ENCODE measurements at regions not wholly inside any gene's neighbourhood (a gene's known extent, or its start where the extent isn't known, plus 50 kb on each side); places are given as distances from the start of the nearest gene placed in this dataset.

DNA sequence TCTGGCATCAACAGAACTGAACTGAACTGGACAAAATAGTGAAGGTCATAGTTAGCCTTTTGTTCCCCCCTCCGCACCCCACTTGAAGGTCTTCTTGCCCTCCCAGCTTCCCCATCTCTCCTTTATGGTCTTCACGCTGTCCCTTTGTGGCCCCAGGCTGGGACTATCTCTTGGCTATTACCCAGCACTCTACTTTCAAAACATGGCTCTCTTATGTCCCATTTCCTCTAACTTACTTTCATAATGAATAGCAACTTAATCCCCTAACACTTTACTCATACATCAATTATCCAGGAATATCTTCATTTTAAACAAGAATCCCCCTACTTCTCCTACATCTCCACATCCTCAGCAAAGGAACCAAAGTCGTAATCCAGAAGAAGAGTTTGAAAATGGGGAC is 135.3 kb upstream of the ITGB1 start:
- Histone ChIP-seq H3K27me3 (no peaks in the 10 kb centered on the region), H3K4me1 (ENCODE audit: control insufficient read depth in 1 of 2, insufficient read depth in 1 of 2, low read depth in 1 of 2, low read length in 1 of 2) (no peaks in the 10 kb centered on the region), H3K27ac (no peak overlapping the region), H3K9me3 (no peaks in the 10 kb centered on the region), H3K36me3 (no peaks in the 10 kb centered on the region), H3K4me3 (ENCODE audit: low read depth in 1 of 2, low read length in 1 of 2) (no peak overlapping the region)
- TF ChIP-seq, protein P1, sequence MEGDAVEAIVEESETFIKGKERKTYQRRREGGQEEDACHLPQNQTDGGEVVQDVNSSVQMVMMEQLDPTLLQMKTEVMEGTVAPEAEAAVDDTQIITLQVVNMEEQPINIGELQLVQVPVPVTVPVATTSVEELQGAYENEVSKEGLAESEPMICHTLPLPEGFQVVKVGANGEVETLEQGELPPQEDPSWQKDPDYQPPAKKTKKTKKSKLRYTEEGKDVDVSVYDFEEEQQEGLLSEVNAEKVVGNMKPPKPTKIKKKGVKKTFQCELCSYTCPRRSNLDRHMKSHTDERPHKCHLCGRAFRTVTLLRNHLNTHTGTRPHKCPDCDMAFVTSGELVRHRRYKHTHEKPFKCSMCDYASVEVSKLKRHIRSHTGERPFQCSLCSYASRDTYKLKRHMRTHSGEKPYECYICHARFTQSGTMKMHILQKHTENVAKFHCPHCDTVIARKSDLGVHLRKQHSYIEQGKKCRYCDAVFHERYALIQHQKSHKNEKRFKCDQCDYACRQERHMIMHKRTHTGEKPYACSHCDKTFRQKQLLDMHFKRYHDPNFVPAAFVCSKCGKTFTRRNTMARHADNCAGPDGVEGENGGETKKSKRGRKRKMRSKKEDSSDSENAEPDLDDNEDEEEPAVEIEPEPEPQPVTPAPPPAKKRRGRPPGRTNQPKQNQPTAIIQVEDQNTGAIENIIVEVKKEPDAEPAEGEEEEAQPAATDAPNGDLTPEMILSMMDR (IDR thresholded peaks at IDR 0.05) = no peak

DNA sequence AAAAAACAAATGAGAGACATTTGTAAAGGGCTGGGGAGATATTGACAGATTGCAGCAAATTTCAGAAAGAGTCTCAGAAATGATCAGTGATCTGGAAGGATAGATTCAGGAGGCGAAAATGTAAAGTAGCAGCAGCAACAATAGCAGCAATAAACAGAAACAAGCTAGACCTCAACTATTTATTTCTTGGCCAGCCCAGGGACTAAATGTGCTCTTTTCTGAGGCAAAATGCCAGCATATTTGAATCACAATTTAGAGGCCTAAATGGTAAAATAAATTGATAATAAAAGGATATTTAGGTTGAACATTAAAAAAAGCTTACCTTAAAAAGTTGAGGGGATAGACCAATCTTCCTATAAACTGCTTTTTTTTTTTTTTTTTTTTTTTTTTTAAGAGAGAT is 134.6 kb upstream of the ITGB1 start:
- TF ChIP-seq, protein P1 (IDR thresholded peaks at IDR 0.05) = no peak
- no peaks in the 10 kb centered on the region for H3K9me3 ChIP-seq
- H3K4me1 ChIP-seq (ENCODE audit: control insufficient read depth in 1 of 2, insufficient read depth in 1 of 2, low read depth in 1 of 2, low read length in 1 of 2) = no peaks in the 10 kb centered on the region
- H3K4me3 ChIP-seq (ENCODE audit: low read depth in 1 of 2, low read length in 1 of 2) = no peak overlapping the region
- no peaks in the 10 kb centered on the region for H3K36me3 ChIP-seq
- no peak overlapping the region for H3K27ac ChIP-seq
- no peaks in the 10 kb centered on the region for H3K27me3 ChIP-seq

- Histone ChIP-seq H3K4me1 (ENCODE audit: control insufficient read depth in 1 of 2, insufficient read depth in 1 of 2, low read depth in 1 of 2, low read length in 1 of 2) (no peaks in the 10 kb centered on the region), H3K4me3 (ENCODE audit: low read depth in 1 of 2, low read length in 1 of 2) (no peak overlapping the region), H3K9me3 (no peaks in the 10 kb centered on the region), H3K36me3 (no peaks in the 10 kb centered on the region), H3K27ac (no peak overlapping the region), H3K27me3 (no peaks in the 10 kb centered on the region)
- TF ChIP-seq, protein P1 (IDR thresholded peaks at IDR 0.05) = no peak
Observed at GRCh38 chr10:33091201-33091600, 133.2 kb upstream of the ITGB1 start.

GRCh38 chr10:33088990-33089389 is 131.0 kb upstream of the ITGB1 start:
- no peaks in the 10 kb centered on the region for H3K4me1 ChIP-seq (ENCODE audit: control insufficient read depth in 1 of 2, insufficient read depth in 1 of 2, low read depth in 1 of 2, low read length in 1 of 2)
- no peak overlapping the region for H3K4me3 ChIP-seq (ENCODE audit: low read depth in 1 of 2, low read length in 1 of 2)
- H3K36me3 ChIP-seq = no peaks in the 10 kb centered on the region
- H3K9me3 ChIP-seq = no peaks in the 10 kb centered on the region
- H3K27ac ChIP-seq = no peak overlapping the region
- TF ChIP-seq, protein P1 (IDR thresholded peaks at IDR 0.05) = no peak
- H3K27me3 ChIP-seq = no peaks in the 10 kb centered on the region

DNA sequence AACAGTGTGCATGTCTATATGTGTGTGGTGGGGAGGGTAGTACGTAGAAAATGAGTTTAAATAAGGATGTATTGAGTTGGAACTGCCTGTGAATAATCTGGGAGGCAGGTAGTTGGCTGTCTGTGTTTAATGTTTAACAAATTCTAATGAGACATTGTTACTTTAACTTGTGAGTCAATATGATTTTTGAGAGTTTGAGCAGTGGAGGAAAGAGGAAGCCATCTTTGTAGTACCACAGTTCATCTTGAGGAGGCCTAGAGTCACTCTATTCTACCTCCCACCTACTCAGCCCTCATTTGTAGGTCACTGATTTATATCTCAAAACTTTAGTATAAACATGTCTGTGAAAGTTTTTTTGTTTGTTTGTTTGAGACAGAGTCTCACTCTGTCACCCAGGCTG is 129.9 kb upstream of the ITGB1 start:
- Histone ChIP-seq H3K27ac (no peak overlapping the region), H3K4me3 (ENCODE audit: low read depth in 1 of 2, low read length in 1 of 2) (no peak overlapping the region), H3K9me3 (no peaks in the 10 kb centered on the region), H3K36me3 (no peaks in the 10 kb centered on the region), H3K27me3 (no peaks in the 10 kb centered on the region), H3K4me1 (ENCODE audit: control insufficient read depth in 1 of 2, insufficient read depth in 1 of 2, low read depth in 1 of 2, low read length in 1 of 2) (no peaks in the 10 kb centered on the region)
- TF ChIP-seq, protein P1 (IDR thresholded peaks at IDR 0.05) = no peak

GRCh38 chr10:33087152-33087551 is 129.1 kb upstream of the ITGB1 start:
- H3K27me3 ChIP-seq = no peaks in the 10 kb centered on the region
- H3K4me1 ChIP-seq (ENCODE audit: control insufficient read depth in 1 of 2, insufficient read depth in 1 of 2, low read depth in 1 of 2, low read length in 1 of 2) = no peaks in the 10 kb centered on the region
- no peaks in the 10 kb centered on the region for H3K36me3 ChIP-seq
- no peaks in the 10 kb centered on the region for H3K9me3 ChIP-seq
- no peak overlapping the region for H3K27ac ChIP-seq
- H3K4me3 ChIP-seq (ENCODE audit: low read depth in 1 of 2, low read length in 1 of 2) = no peak overlapping the region
- TF ChIP-seq, protein P1 (IDR thresholded peaks at IDR 0.05) = no peak
